ENCODE measurements at regions not wholly inside any gene's neighbourhood (a gene's known extent, or its start where the extent isn't known, plus 50 kb on each side); places are given as distances from the start of the nearest gene placed in this dataset.

DNA sequence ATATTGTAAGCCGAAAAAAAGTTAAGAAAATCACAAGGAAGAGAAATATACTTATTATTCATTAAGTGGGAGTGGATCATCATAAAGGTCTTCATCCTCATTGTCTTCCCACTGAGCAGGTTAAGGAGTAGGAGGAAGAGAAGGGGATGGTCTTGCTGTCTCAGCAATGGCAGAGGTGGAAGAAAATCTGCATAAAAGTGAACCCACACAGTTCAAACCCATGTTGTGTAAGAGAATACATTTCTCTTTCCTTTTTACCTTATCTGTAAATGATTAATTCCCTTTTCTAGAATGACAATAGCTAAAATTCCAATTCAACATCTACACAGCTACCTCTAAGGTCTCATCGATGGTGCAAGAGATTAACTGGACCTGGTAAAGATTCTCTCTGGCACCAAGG is 904.6 kb downstream of the EPHA3 start:
- H3K36me3 ChIP-seq (replicated peaks in 1 of 2; ENCODE audit: control insufficient read depth in 1 of 2, insufficient read depth in 2 of 2, low read length in 2 of 2) = no peaks in the 10 kb centered on the region
- ChIA-PET POLR2A (no interaction called here), CTCF (ENCODE audit: low intra/inter-chr PET ratio, low total read pairs) (no interaction called here)
- DNase-seq (ENCODE audit: low spot score) (no peak), ATAC-seq (no peak), FAIRE-seq (no peak)
- no peak overlapping the region for H3K27ac ChIP-seq (ENCODE audit: extremely low read length, insufficient read depth, low read length)
- H4K20me1 ChIP-seq (ENCODE audit: insufficient read depth, low read length) = no peaks in the 10 kb centered on the region
- no peak overlapping the region for H3K9ac ChIP-seq (ENCODE audit: insufficient read depth, low read depth, low read length)
- H2AFZ ChIP-seq (ENCODE audit: low read length) = no peak overlapping the region
- peaks cover 8% of the 10 kb centered on the region for H3K4me1 ChIP-seq (ENCODE audit: insufficient read depth, low read length)
- no peak for TF ChIP-seq ARHGAP35 (CRISPR knock-in tag; IDR thresholded peaks at IDR 0.05; ENCODE audit: borderline replicate concordance)
- TF ChIP-seq ZNF124 (CRISPR knock-in tag; IDR thresholded peaks at IDR 0.05) = no peak
- no peak for TF ChIP-seq ZNF749 (CRISPR knock-in tag; IDR thresholded peaks at IDR 0.05; ENCODE audit: borderline replicate concordance)
- TF ChIP-seq ERF (CRISPR knock-in tag; IDR thresholded peaks at IDR 0.05) = no peak
- TF ChIP-seq ZNF768 (CRISPR knock-in tag; IDR thresholded peaks at IDR 0.05) = no peak
- TF ChIP-seq ZNF20 (CRISPR knock-in tag; IDR thresholded peaks at IDR 0.05) = no peak
- no peak for TF ChIP-seq ZNF562 (CRISPR knock-in tag; IDR thresholded peaks at IDR 0.05; ENCODE audit: borderline replicate concordance)
- TF ChIP-seq MAFK (conservative IDR thresholded peaks at IDR 0.05 in 1 of 2, IDR thresholded peaks at IDR 0.05 in 1 of 2; ENCODE audit: low read length in 2 of 2) = no peak
- no peak for TF ChIP-seq THYN1 (CRISPR knock-in tag; IDR thresholded peaks at IDR 0.05; ENCODE audit: borderline replicate concordance, low read depth)
- no peak for TF ChIP-seq UBTF (CRISPR knock-in tag; IDR thresholded peaks at IDR 0.05)
- TF ChIP-seq ZNF12 (CRISPR knock-in tag; IDR thresholded peaks at IDR 0.05) = no peak
- no peak for TF ChIP-seq ATF7-NPFF (CRISPR knock-in tag; IDR thresholded peaks at IDR 0.05; ENCODE audit: low read depth)
- no peak for TF ChIP-seq MAF1 (CRISPR knock-in tag; IDR thresholded peaks at IDR 0.05; ENCODE audit: borderline replicate concordance)
- no peak for TF ChIP-seq HINFP (CRISPR knock-in tag; IDR thresholded peaks at IDR 0.05; ENCODE audit: low read depth)
- no peak for TF ChIP-seq ZC3H13 (CRISPR knock-in tag; IDR thresholded peaks at IDR 0.05)
- no peak for TF ChIP-seq SRSF9 (IDR thresholded peaks at IDR 0.05; ENCODE audit: borderline replicate concordance, insufficient read depth, low read depth, low read length, poor library complexity, severe bottlenecking)
- TF ChIP-seq STAT5B (CRISPR knock-in tag; IDR thresholded peaks at IDR 0.05) = no peak
- TF ChIP-seq, protein P1, sequence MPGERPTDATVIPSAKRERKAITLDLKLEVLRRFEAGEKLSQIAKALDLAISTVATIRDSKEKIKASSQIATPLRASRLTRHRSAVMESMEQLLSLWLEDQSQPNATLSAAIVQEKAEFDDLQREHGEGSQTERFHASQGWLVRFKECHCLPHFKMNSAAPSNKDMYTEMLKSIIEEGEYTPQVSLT (CRISPR knock-in tag; IDR thresholded peaks at IDR 0.05; ENCODE audit: borderline replicate concordance, low read depth) = no peak
- no peak overlapping the region for H3K4me3 ChIP-seq (replicated peaks in 1 of 3; ENCODE audit: insufficient read depth in 1 of 3, low read depth in 2 of 3, low read length in 3 of 3)
- H3K27me3 ChIP-seq (ENCODE audit: control insufficient read depth in 1 of 2, insufficient read depth in 2 of 2, low read length in 2 of 2) = no peaks in the 10 kb centered on the region
- WGBS (ENCODE audit: low lambda C conversion rate) = 24% methylated on average over 2 of the region's 2 CpGs
- intact Hi-C loops (cut with micrococcal nuclease; ENCODE audit: unreplicated experiment) = no loop called here
- no TSS peak for BruUV-seq (replicated peaks)
- H3K79me2 ChIP-seq (ENCODE audit: insufficient read depth, low read length) = no peaks in the 10 kb centered on the region
- H3K4me2 ChIP-seq (ENCODE audit: low read depth, low read length) = no peak overlapping the region
- H3K9me3 ChIP-seq (ENCODE audit: low read length) = no peaks in the 10 kb centered on the region
- in situ Hi-C loops (cut with HindIII; ENCODE audit: extremely low pct_ligation_motif_present, low pct_unique_long_range_greater_than_20kb) = no loop called here

Measured in HepG2 (cell line).